K562 (cell line): ENCODE measurements at regions not wholly inside any gene's neighbourhood (a gene's known extent, or its start where the extent isn't known, plus 50 kb on each side); places are given as distances from the start of the nearest gene placed in this dataset.

Source experiments
- ATAC-seq: fragments of 200-7000 bp; cut with Tn5 transposase; 3 replicates; pipeline ENCODE4 v1.9.1; 2020; ENCODE audit warnings: moderate library complexity
- BruUV-seq: library from RNA; stranded (reverse); fragments of 400-500 nt; replicated peaks from 2 replicates; lab custom pipeline; 2021; lab: Mats Ljungman, UMichigan
- CTCF ChIA-PET: fragments of 300-600 bp; formaldehyde crosslinking; extraction: SDS; loops from one replicate; lab custom pipeline; 2021; ENCODE audit warnings: low intra/inter-chr PET ratio; lab: Yijun Ruan, JAX
- POLR2A ChIA-PET: fragments of 300-600, 350-650 bp; sonication (Branson Sonifier 250); formaldehyde crosslinking; extraction: SDS; loops from one replicate; lab custom pipeline; 2021; ENCODE audit warnings: antibody characterized with exemption, inconsistent platforms; lab: Yijun Ruan, JAX
- DNase-seq, 4 experiments: peaks; one replicate each; pipeline versions ENCODE4 v3.0.0 to v3.0.0-alpha.2; 2011 to 2018; ENCODE audit warnings: low spot score in 3 of 4, mixed read lengths in 3 of 4; ENCODE audit errors: extremely low read depth in 1 of 4
- FAIRE-seq: peaks from 2 replicates; lab custom pipeline; 2011; peaks lifted over from hg19 to GRCh38; lab: Jason Lieb, UNC
- H2AFZ ChIP-seq: 2 replicates; pipeline ENCODE4 v1.6.0; 2011; ENCODE audit warnings: low read depth, low read length, control low read depth, inconsistent platforms
- H3K27ac ChIP-seq: fragments of 200-600 bp; 3 replicates; pipeline ENCODE4 v1.8.0; 2011; ENCODE audit warnings: low read depth, mild to moderate bottlenecking, control low read depth, inconsistent platforms, low read length, moderate library complexity, mixed read lengths; ENCODE audit errors: extremely low read depth
- H3K27me3 ChIP-seq, 2 experiments: fragments of 300-600 bp in 1 of 2; 2 replicates in 1 of 2; 3 replicates in 1 of 2; pipeline versions ENCODE4 v1.6.0 to v1.8.0; 2011; ENCODE audit warnings: inconsistent platforms in 2 of 2, low read length in 2 of 2, mild to moderate bottlenecking in 1 of 2, mixed read lengths in 1 of 2, moderate library complexity in 1 of 2; ENCODE audit not compliant: control insufficient read depth in 2 of 2, insufficient read depth in 2 of 2
- H3K36me3 ChIP-seq: fragments of 300-600 bp; 3 replicates; pipeline ENCODE4 v1.8.0; 2011; ENCODE audit warnings: mild to moderate bottlenecking, low read length, inconsistent platforms; ENCODE audit not compliant: control insufficient read depth, insufficient read depth
- H3K4me1 ChIP-seq, 2 experiments: fragments of 200-600 bp in 1 of 2; replicated peaks in 1 of 2; 2 replicates in 1 of 2; 3 replicates in 1 of 2; pipeline versions ENCODE4 v1.5.1 to v1.8.0; 2011; ENCODE audit warnings: inconsistent platforms in 2 of 2, low read length in 2 of 2, mild to moderate bottlenecking in 1 of 2, mixed read lengths in 1 of 2, moderate library complexity in 1 of 2; ENCODE audit not compliant: control insufficient read depth in 2 of 2, insufficient read depth in 2 of 2
- H3K4me2 ChIP-seq: 2 replicates; pipeline ENCODE4 v1.6.1; 2011; ENCODE audit warnings: low read length, control low read depth, inconsistent platforms, mixed read lengths; ENCODE audit not compliant: insufficient read depth
- H3K4me3 ChIP-seq: fragments of 200-600 bp; sonication (generic), shearing (Covaris generic); 2 replicates; pipeline ENCODE4 v1.5.1; 2016; ENCODE audit warnings: control low read depth, inconsistent platforms
- H3K79me2 ChIP-seq: fragments of 200-600 bp; 3 replicates; pipeline ENCODE4 v1.8.0; 2011; ENCODE audit warnings: low read length, inconsistent platforms; ENCODE audit not compliant: control insufficient read depth, insufficient read depth
- H3K9ac ChIP-seq, 2 experiments: 2 replicates each; pipeline versions ENCODE4 v1.6.0 to v1.6.1; 2011; ENCODE audit warnings: low read depth in 2 of 2, low read length in 2 of 2, control low read depth in 1 of 2, inconsistent platforms in 1 of 2, mild to moderate bottlenecking in 1 of 2, mixed read lengths in 1 of 2; ENCODE audit not compliant: insufficient read depth in 1 of 2
- H3K9me1 ChIP-seq: one replicate; pipeline ENCODE4 v1.6.0; 2011; ENCODE audit warnings: inconsistent platforms, mild to moderate bottlenecking, low read length, moderate library complexity; ENCODE audit not compliant: control insufficient read depth, insufficient read depth
- H3K9me3 ChIP-seq: replicated peaks from 2 replicates; pipeline ENCODE4 v1.5.1; 2011; ENCODE audit warnings: low read depth, low read length, inconsistent platforms; ENCODE audit not compliant: control insufficient read depth, insufficient read depth
- H4K20me1 ChIP-seq: replicated peaks from 2 replicates; pipeline ENCODE4 v1.6.1; 2011; ENCODE audit warnings: low read length, inconsistent platforms, mixed read lengths; ENCODE audit not compliant: control insufficient read depth, insufficient read depth
- CTBP1 ChIP-seq: fragments of 450-650 bp; IDR thresholded peaks from 2 replicates; pipeline ENCODE4 v1.6.1; 2016; ENCODE audit warnings: borderline replicate concordance
- HDAC2 ChIP-seq: fragments of 450-650 bp; IDR thresholded peaks from 2 replicates; pipeline ENCODE4 v1.6.1; 2016; ENCODE audit warnings: mild to moderate bottlenecking
- HOXB6 ChIP-seq: fragments of 250-450 bp; sonication (Bioruptor Pico); IDR thresholded peaks from 2 replicates; pipeline ENCODE4 v1.5.1; 2022; ENCODE audit warnings: mild to moderate bottlenecking, borderline replicate concordance
- PHF21A ChIP-seq: fragments of 450-650 bp; IDR thresholded peaks from 2 replicates; pipeline ENCODE4 v1.6.1; 2017; ENCODE audit warnings: low read depth, borderline replicate concordance
- RBM25 ChIP-seq: fragments of 200-400 bp; formaldehyde crosslinking; IDR thresholded peaks from 2 replicates; pipeline ENCODE4 v1.6.1; 2018; ENCODE audit warnings: low read length, low read depth, moderate library complexity; ENCODE audit not compliant: severe bottlenecking
- SAFB2 ChIP-seq: fragments of 200-400 bp; formaldehyde crosslinking; IDR thresholded peaks from 2 replicates; pipeline ENCODE4 v1.6.1; 2018; ENCODE audit warnings: borderline replicate concordance, low read length, low read depth, moderate library complexity; ENCODE audit not compliant: severe bottlenecking
- TAL1 ChIP-seq: fragments of 450-650 bp; IDR thresholded peaks from 2 replicates; pipeline ENCODE4 v1.6.1; 2016; ENCODE audit warnings: mild to moderate bottlenecking
- ZNF316 ChIP-seq: fragments of 450-650 bp; IDR thresholded peaks from 2 replicates; pipeline ENCODE4 v1.6.1; 2016
- ZNF354B ChIP-seq: fragments of 250-450 bp; sonication (Bioruptor Pico); IDR thresholded peaks from 2 replicates; pipeline ENCODE4 v1.4.0; 2020
- ZNF436 ChIP-seq: fragments of 250-450, 450-650 bp; sonication (Bioruptor Pico); formaldehyde crosslinking; IDR thresholded peaks from 2 replicates; pipeline ENCODE4 v1.7.0; 2020; ENCODE audit warnings: mild to moderate bottlenecking
- WGBS: fragments of 100-300 bp; shearing (Covaris generic); methylation state at CpG from one replicate; pipeline ENCODE4 v1.1.6; 2016; ENCODE audit warnings: low coverage, mixed read lengths; ENCODE audit not compliant: insufficient coverage; ENCODE audit errors: missing lambda C conversion rate; 5-methylcytosine and 5-hydroxymethylcytosine counted together
- in situ Hi-C: fragments of 300-500 bp; cut with MboI; formaldehyde crosslinking; loops from 4 replicates; pipeline ENCODE4 v1.15.0; 2018; ENCODE audit warnings: inconsistent platforms, mixed read lengths
- intact Hi-C: fragments of 100-400 bp; cut with micrococcal nuclease; formaldehyde crosslinking; loops from 2 replicates; pipeline ENCODE4 v1.14.2; 2022
- TF ChIP-seq, protein P1 (sequence below): fragments of 250-450 bp; sonication (Bioruptor Pico); IDR thresholded peaks from 2 replicates; pipeline ENCODE4 v1.4.0; 2020; ENCODE audit warnings: mild to moderate bottlenecking
- TF ChIP-seq, protein P2 (sequence below): fragments of 450-650 bp; IDR thresholded peaks from 2 replicates; pipeline ENCODE4 v1.6.1; 2016; ENCODE audit warnings: mild to moderate bottlenecking, moderate library complexity

DNA sequence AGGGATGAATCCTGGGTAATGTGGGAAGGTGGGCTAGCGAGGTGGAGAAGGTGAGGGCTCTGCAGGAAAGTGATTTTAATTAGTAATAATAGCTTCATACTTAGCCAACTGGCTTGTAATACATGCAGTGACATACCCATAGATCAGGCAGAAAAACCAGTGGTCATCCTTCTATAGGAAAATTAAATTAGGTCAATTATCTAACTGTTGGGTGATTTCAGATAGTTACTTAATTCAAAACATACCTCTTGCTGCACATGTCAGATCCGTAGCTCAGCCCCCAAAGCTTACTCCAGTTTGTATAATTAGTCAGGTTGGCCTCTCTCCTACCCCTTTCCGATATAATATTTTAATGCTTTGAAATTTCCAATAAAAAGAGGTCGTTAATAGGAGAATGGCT lies 137.0 kb downstream of the TMEM114 start:
- ChIA-PET CTCF (no interaction called here), POLR2A (no interaction called here)
- Histone ChIP-seq H3K9ac (no peak overlapping the region), H3K27ac (no peak overlapping the region), H3K79me2 (no peaks in the 10 kb centered on the region), H4K20me1 (no peaks in the 10 kb centered on the region), H3K9me1 (no peaks in the 10 kb centered on the region), H3K4me3 (no peak overlapping the region), H3K27me3 (no peaks in the 10 kb centered on the region), H3K4me2 (no peak overlapping the region), H3K9me3 (no peaks in the 10 kb centered on the region), H3K4me1 (no peaks in the 10 kb centered on the region), H3K36me3 (no peaks in the 10 kb centered on the region), H2AFZ (no peak overlapping the region)
- no peak for FAIRE-seq
- in situ Hi-C loops = no loop called here
- intact Hi-C loops = no loop called here
- ATAC-seq = no peak
- DNase-seq = no peak
- WGBS = 1% methylated on average over 4 of the region's 4 CpGs
- no TSS peak for BruUV-seq
- TF ChIP-seq HDAC2 (no peak), SAFB2 (no peak), TAL1 (no peak), CTBP1 (no peak), PHF21A (no peak), ZNF354B (CRISPR knock-in tag) (no peak), HOXB6 (CRISPR knock-in tag) (no peak), RBM25 (no peak), ZNF436 (CRISPR knock-in tag) (no peak), ZNF316 (no peak)
- TF ChIP-seq, protein P1, sequence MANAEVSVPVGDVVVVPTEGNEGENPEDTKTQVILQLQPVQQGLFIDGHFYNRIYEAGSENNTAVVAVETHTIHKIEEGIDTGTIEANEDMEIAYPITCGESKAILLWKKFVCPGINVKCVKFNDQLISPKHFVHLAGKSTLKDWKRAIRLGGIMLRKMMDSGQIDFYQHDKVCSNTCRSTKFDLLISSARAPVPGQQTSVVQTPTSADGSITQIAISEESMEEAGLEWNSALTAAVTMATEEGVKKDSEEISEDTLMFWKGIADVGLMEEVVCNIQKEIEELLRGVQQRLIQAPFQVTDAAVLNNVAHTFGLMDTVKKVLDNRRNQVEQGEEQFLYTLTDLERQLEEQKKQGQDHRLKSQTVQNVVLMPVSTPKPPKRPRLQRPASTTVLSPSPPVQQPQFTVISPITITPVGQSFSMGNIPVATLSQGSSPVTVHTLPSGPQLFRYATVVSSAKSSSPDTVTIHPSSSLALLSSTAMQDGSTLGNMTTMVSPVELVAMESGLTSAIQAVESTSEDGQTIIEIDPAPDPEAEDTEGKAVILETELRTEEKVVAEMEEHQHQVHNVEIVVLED (CRISPR knock-in tag) = no peak
- TF ChIP-seq, protein P2, sequence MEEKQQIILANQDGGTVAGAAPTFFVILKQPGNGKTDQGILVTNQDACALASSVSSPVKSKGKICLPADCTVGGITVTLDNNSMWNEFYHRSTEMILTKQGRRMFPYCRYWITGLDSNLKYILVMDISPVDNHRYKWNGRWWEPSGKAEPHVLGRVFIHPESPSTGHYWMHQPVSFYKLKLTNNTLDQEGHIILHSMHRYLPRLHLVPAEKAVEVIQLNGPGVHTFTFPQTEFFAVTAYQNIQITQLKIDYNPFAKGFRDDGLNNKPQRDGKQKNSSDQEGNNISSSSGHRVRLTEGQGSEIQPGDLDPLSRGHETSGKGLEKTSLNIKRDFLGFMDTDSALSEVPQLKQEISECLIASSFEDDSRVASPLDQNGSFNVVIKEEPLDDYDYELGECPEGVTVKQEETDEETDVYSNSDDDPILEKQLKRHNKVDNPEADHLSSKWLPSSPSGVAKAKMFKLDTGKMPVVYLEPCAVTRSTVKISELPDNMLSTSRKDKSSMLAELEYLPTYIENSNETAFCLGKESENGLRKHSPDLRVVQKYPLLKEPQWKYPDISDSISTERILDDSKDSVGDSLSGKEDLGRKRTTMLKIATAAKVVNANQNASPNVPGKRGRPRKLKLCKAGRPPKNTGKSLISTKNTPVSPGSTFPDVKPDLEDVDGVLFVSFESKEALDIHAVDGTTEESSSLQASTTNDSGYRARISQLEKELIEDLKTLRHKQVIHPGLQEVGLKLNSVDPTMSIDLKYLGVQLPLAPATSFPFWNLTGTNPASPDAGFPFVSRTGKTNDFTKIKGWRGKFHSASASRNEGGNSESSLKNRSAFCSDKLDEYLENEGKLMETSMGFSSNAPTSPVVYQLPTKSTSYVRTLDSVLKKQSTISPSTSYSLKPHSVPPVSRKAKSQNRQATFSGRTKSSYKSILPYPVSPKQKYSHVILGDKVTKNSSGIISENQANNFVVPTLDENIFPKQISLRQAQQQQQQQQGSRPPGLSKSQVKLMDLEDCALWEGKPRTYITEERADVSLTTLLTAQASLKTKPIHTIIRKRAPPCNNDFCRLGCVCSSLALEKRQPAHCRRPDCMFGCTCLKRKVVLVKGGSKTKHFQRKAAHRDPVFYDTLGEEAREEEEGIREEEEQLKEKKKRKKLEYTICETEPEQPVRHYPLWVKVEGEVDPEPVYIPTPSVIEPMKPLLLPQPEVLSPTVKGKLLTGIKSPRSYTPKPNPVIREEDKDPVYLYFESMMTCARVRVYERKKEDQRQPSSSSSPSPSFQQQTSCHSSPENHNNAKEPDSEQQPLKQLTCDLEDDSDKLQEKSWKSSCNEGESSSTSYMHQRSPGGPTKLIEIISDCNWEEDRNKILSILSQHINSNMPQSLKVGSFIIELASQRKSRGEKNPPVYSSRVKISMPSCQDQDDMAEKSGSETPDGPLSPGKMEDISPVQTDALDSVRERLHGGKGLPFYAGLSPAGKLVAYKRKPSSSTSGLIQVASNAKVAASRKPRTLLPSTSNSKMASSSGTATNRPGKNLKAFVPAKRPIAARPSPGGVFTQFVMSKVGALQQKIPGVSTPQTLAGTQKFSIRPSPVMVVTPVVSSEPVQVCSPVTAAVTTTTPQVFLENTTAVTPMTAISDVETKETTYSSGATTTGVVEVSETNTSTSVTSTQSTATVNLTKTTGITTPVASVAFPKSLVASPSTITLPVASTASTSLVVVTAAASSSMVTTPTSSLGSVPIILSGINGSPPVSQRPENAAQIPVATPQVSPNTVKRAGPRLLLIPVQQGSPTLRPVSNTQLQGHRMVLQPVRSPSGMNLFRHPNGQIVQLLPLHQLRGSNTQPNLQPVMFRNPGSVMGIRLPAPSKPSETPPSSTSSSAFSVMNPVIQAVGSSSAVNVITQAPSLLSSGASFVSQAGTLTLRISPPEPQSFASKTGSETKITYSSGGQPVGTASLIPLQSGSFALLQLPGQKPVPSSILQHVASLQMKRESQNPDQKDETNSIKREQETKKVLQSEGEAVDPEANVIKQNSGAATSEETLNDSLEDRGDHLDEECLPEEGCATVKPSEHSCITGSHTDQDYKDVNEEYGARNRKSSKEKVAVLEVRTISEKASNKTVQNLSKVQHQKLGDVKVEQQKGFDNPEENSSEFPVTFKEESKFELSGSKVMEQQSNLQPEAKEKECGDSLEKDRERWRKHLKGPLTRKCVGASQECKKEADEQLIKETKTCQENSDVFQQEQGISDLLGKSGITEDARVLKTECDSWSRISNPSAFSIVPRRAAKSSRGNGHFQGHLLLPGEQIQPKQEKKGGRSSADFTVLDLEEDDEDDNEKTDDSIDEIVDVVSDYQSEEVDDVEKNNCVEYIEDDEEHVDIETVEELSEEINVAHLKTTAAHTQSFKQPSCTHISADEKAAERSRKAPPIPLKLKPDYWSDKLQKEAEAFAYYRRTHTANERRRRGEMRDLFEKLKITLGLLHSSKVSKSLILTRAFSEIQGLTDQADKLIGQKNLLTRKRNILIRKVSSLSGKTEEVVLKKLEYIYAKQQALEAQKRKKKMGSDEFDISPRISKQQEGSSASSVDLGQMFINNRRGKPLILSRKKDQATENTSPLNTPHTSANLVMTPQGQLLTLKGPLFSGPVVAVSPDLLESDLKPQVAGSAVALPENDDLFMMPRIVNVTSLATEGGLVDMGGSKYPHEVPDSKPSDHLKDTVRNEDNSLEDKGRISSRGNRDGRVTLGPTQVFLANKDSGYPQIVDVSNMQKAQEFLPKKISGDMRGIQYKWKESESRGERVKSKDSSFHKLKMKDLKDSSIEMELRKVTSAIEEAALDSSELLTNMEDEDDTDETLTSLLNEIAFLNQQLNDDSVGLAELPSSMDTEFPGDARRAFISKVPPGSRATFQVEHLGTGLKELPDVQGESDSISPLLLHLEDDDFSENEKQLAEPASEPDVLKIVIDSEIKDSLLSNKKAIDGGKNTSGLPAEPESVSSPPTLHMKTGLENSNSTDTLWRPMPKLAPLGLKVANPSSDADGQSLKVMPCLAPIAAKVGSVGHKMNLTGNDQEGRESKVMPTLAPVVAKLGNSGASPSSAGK = no peak
